Lower leg skin (tissue), 3 donors: ENCODE measurements at regions not wholly inside any gene's neighbourhood (a gene's known extent, or its start where the extent isn't known, plus 50 kb on each side); places are given as distances from the start of the nearest gene placed in this dataset.
"Not testable (repeated sequence)": the region's sequence is repeated elsewhere in the genome, so short reads cannot be mapped to it uniquely, and the experiment has no call there.

Source experiments
- CTCF ChIP-seq, 3 donors: fragments of 450-650 bp; IDR thresholded peaks; one replicate each; pipeline ENCODE4 v1.5.1; 2016; ENCODE audit warnings: antibody characterized with exemption in 3 of 3, mild to moderate bottlenecking in 3 of 3, moderate library complexity in 2 of 3
- POLR2A ChIP-seq, 2 donors: fragments of 450-650 bp; IDR thresholded peaks; one replicate each; pipeline ENCODE4 v1.6.1; 2016 to 2017; ENCODE audit warnings: antibody characterized with exemption in 2 of 2, mild to moderate bottlenecking in 1 of 2, moderate library complexity in 1 of 2

- TF ChIP-seq CTCF, POLR2A (IDR thresholded peaks at IDR 0.05): not testable (repeated sequence)
Measured at GRCh38 chr6:112688487-112689165, 341.5 kb downstream of the RFPL4B start.
